IMR-90 (cell line): ENCODE measurements at regions not wholly inside any gene's neighbourhood (a gene's known extent, or its start where the extent isn't known, plus 50 kb on each side); places are given as distances from the start of the nearest gene placed in this dataset.
"Not testable (repeated sequence)": the region's sequence is repeated elsewhere in the genome, so short reads cannot be mapped to it uniquely, and the experiment has no call there.

ENCODE experiments used
- ATAC-seq: fragments of 200-7000 bp; cut with Tn5 transposase; 2 replicates; pipeline ENCODE4 v1.9.1; 2020; ENCODE audit warnings: low read depth, mild to moderate bottlenecking, moderate library complexity
- BruUV-seq: library from RNA; stranded (reverse); fragments of 400-500 nt; replicated peaks from 2 replicates; lab custom pipeline; 2021; lab: Mats Ljungman, UMichigan
- CTCF ChIA-PET: fragments of 300-600 bp; formaldehyde crosslinking; extraction: SDS; loops from one replicate; lab custom pipeline; 2021; ENCODE audit warnings: antibody characterized with exemption; lab: Yijun Ruan, JAX
- POLR2A ChIA-PET: fragments of 300-600 bp; sonication (Branson Sonifier 250); formaldehyde crosslinking; loops from one replicate; lab custom pipeline; 2022; ENCODE audit warnings: antibody characterized with exemption; ENCODE audit not compliant: unreplicated experiment; lab: Charles Lee
- DNase-seq: peaks from one replicate; pipeline ENCODE4 v3.0.0; 2013
- H2AFZ ChIP-seq: replicated peaks from 2 replicates; pipeline ENCODE3; 2013; ENCODE audit warnings: low read length, mild to moderate bottlenecking; ENCODE audit not compliant: poor library complexity
- H2AK5ac ChIP-seq: 2 replicates; pipeline ENCODE4 v1.6.1; 2013; ENCODE audit warnings: low read depth, low read length, inconsistent platforms
- H2AK9ac ChIP-seq: replicated peaks from 2 replicates; pipeline ENCODE3; 2013; ENCODE audit warnings: mild to moderate bottlenecking, low read depth, low read length, moderate library complexity; ENCODE audit not compliant: poor library complexity
- H2BK120ac ChIP-seq: 2 replicates; pipeline ENCODE4 v1.6.1; 2013; ENCODE audit warnings: low read depth, low read length, inconsistent platforms
- H2BK15ac ChIP-seq: 3 replicates; pipeline ENCODE4 v1.6.1; 2013; ENCODE audit warnings: low read depth, low read length, inconsistent platforms
- H2BK20ac ChIP-seq: 2 replicates; pipeline ENCODE4 v1.6.1; 2013; ENCODE audit warnings: low read depth, mild to moderate bottlenecking, inconsistent platforms, low read length, moderate library complexity
- H2BK5ac ChIP-seq: 2 replicates; pipeline ENCODE4 v1.6.1; 2013; ENCODE audit warnings: mild to moderate bottlenecking, low read depth, low read length, inconsistent platforms; ENCODE audit not compliant: poor library complexity, severe bottlenecking
- H3K14ac ChIP-seq: replicated peaks from 2 replicates; pipeline ENCODE4 v1.6.1; 2013; ENCODE audit warnings: low read depth, low read length, inconsistent platforms
- H3K18ac ChIP-seq: 2 replicates; pipeline ENCODE4 v1.6.1; 2013; ENCODE audit warnings: low read depth, low read length, control low read depth
- H3K23ac ChIP-seq: 2 replicates; pipeline ENCODE4 v1.6.1; 2013; ENCODE audit warnings: low read depth, low read length, inconsistent platforms
- H3K27ac ChIP-seq: 2 replicates; pipeline ENCODE4 v1.5.1; 2013; ENCODE audit warnings: mild to moderate bottlenecking, control low read depth, low read length; ENCODE audit not compliant: insufficient read depth
- H3K27me3 ChIP-seq: 2 replicates; pipeline ENCODE4 v1.6.1; 2013; ENCODE audit warnings: low read length; ENCODE audit not compliant: control insufficient read depth, insufficient read depth
- H3K36me3 ChIP-seq: 2 replicates; pipeline ENCODE4 v1.6.1; 2013; ENCODE audit warnings: low read length, mixed read lengths; ENCODE audit not compliant: control insufficient read depth, insufficient read depth
- H3K4ac ChIP-seq: 2 replicates; pipeline ENCODE4 v1.6.1; 2013; ENCODE audit warnings: low read depth, low read length, inconsistent platforms
- H3K4me1 ChIP-seq: 2 replicates; pipeline ENCODE4 v1.6.1; 2013; ENCODE audit warnings: low read length, mixed read lengths; ENCODE audit not compliant: control insufficient read depth, insufficient read depth
- H3K4me2 ChIP-seq: 2 replicates; pipeline ENCODE4 v1.6.1; 2013; ENCODE audit warnings: low read depth, mild to moderate bottlenecking, control low read depth, low read length, moderate library complexity
- H3K4me3 ChIP-seq: 2 replicates; pipeline ENCODE4 v1.5.1; 2013; ENCODE audit warnings: low read depth, mild to moderate bottlenecking, control low read depth, low read length, moderate library complexity; ENCODE audit not compliant: insufficient read depth
- H3K56ac ChIP-seq: 2 replicates; pipeline ENCODE4 v1.6.1; 2013; ENCODE audit warnings: low read length, inconsistent platforms; ENCODE audit not compliant: insufficient read depth; ENCODE audit errors: extremely low read depth
- H3K79me1 ChIP-seq, 2 experiments: 2 replicates each; pipeline ENCODE4 v1.6.1; 2013; ENCODE audit warnings: low read length in 2 of 2, inconsistent platforms in 1 of 2, low read depth in 1 of 2
- H3K9ac ChIP-seq: 2 replicates; pipeline ENCODE4 v1.6.1; 2013; ENCODE audit warnings: low read depth, low read length, control low read depth
- H3K9me1 ChIP-seq: 2 replicates; pipeline ENCODE4 v1.6.1; 2013; ENCODE audit warnings: low read length, inconsistent platforms; ENCODE audit not compliant: insufficient read depth
- H3K9me3 ChIP-seq: 2 replicates; pipeline ENCODE4 v1.6.1; 2013; ENCODE audit warnings: low read length; ENCODE audit not compliant: control insufficient read depth, insufficient read depth
- H4K20me1 ChIP-seq: 2 replicates; pipeline ENCODE4 v1.6.1; 2013; ENCODE audit warnings: low read length, inconsistent platforms; ENCODE audit not compliant: insufficient read depth
- H4K5ac ChIP-seq: 2 replicates; pipeline ENCODE4 v1.6.1; 2013; ENCODE audit warnings: mild to moderate bottlenecking, low read depth, low read length, control low read depth
- H4K8ac ChIP-seq, 2 experiments: 2 replicates each; pipeline ENCODE4 v1.6.1; 2013; ENCODE audit warnings: low read depth in 2 of 2, low read length in 2 of 2, control low read depth in 1 of 2, inconsistent platforms in 1 of 2
- H4K91ac ChIP-seq: 2 replicates; pipeline ENCODE4 v1.6.1; 2013; ENCODE audit warnings: low read depth, low read length, inconsistent platforms; ENCODE audit not compliant: insufficient read depth
- WGBS, 2 experiments: methylation state at CpG; one replicate each; pipeline versions ENCODE4 v1.1.5 to v1.1.7; 2013; ENCODE audit warnings: missing lambda C conversion rate in 2 of 2; ENCODE audit not compliant: insufficient read length in 1 of 2; ENCODE audit errors: extremely low coverage in 2 of 2; 5-methylcytosine and 5-hydroxymethylcytosine counted together
- dilution Hi-C: fragments of 300-500 bp; cut with HindIII; formaldehyde crosslinking; loops from one replicate; pipeline ENCODE4 v1.14.3; 2018; ENCODE audit warnings: low sequenced_read_pairs; ENCODE audit not compliant: unreplicated experiment
- in situ Hi-C: fragments of 300-500 bp; cut with MboI; formaldehyde crosslinking; loops from 3 replicates; pipeline ENCODE4 v1.14.3; 2019; ENCODE audit warnings: low sequenced_read_pairs, inconsistent platforms, mixed read lengths
- intact Hi-C: fragments of 100-400 bp; cut with micrococcal nuclease; formaldehyde crosslinking; loops from 2 replicates; pipeline ENCODE4 v1.10.0; 2022

- H2AK9ac ChIP-seq, BruUV-seq, H3K56ac ChIP-seq, H4K8ac ChIP-seq, H3K4me1 ChIP-seq, H2BK120ac ChIP-seq, H3K9me1 ChIP-seq, H3K36me3 ChIP-seq, H3K27me3 ChIP-seq, H3K4me3 ChIP-seq, H3K9ac ChIP-seq, DNase-seq, H3K27ac ChIP-seq, intact Hi-C loops, H2BK5ac ChIP-seq, H3K14ac ChIP-seq, H2AK5ac ChIP-seq, H3K23ac ChIP-seq, H2BK15ac ChIP-seq, dilution Hi-C loops, H3K79me1 ChIP-seq, ATAC-seq, H4K91ac ChIP-seq, H3K18ac ChIP-seq, H2AFZ ChIP-seq, H2BK20ac ChIP-seq, CTCF ChIA-PET, H3K9me3 ChIP-seq, H4K20me1 ChIP-seq, POLR2A ChIA-PET, in situ Hi-C loops, H3K4me2 ChIP-seq, H4K5ac ChIP-seq, H3K4ac ChIP-seq: not testable (repeated sequence)
- WGBS, 2 experiments, result no CpG with 5 or more reads among the region's 1 CpG
Measured at GRCh38 chr11:89577428-89577827, 86.3 kb upstream of the NOX4 start.
